ENCODE measurements at regions not wholly inside any gene's neighbourhood (a gene's known extent, or its start where the extent isn't known, plus 50 kb on each side); places are given as distances from the start of the nearest gene placed in this dataset.

DNA sequence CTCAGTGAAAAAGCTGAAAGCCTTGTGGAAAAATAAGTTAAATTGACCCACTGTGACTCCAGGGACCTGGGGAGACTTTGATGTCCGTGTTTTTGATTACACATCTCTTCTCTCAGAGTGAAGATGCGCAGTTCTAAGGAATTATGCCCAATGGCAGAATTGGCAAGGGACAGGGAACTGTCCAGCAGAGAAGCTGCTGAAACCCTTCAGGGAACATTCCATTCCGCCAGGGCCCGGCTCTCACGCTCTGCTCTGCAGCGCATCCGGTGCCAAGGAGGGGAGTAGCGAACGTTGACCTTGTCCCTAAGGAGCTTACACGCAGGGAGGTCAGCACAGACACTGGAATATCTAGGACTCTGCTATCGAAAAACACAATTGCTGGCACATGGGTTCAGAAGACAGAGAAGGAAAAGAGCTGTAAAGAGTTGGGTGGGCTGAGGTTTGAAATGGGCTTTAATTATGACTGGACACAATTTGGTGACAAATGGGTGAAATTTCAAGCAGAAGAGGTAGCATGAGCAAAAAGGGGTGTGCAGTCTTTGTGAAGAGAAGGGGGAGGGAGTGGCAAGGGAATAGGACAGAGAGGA lies 64.5 kb upstream of the B3GAT1 start:
- no peak for DNase-seq (ENCODE audit: low spot score)

GRCh38 chr11:134475951-134476350 lies 63.9 kb upstream of the B3GAT1 start:
- DNase-seq (ENCODE audit: low spot score) = no peak

GRCh38 chr11:134474942-134475341 lies 62.9 kb upstream of the B3GAT1 start:
- no peak for DNase-seq (ENCODE audit: low spot score)

DNA sequence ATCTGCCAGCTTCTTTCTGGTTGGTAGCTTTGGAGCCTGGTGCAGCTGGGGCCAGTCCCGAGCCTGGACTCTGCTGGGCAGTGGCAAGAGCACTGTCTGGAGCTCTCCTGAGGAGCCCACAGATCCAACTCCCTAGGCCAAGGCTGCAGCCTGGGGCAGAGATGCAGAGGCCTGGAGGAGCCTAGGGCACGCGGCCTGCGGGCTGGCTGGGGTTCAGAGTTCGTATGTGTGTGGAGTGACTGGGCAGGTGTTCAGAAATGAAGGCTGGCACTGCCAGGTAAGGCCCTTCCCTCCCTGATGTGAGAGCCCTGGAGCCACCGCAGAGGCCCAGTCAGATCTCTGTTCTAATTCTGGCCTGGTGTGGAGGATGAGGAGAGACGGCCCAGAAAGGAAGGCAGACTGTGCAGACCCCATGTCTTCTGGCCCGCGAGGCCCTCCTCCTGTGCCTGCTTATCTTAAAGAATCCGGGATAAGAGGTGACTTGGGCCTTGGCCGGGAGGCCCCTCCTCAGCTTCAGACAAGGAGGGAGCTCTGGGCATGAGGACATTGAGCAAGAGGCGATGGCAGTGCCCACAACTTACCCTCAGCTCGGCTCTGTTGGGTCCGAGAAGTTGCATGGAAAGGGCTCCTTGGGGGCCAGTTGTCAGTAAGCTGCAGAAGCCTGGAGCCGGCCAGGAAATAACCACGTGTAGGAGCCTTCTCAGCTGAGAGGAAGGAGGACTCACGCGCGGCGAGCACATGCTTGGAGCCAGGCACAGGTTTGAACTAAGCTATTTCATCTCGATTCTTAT lies 62.2 kb upstream of the B3GAT1 start:
- DNase-seq (ENCODE audit: low spot score) = no peak

DNA sequence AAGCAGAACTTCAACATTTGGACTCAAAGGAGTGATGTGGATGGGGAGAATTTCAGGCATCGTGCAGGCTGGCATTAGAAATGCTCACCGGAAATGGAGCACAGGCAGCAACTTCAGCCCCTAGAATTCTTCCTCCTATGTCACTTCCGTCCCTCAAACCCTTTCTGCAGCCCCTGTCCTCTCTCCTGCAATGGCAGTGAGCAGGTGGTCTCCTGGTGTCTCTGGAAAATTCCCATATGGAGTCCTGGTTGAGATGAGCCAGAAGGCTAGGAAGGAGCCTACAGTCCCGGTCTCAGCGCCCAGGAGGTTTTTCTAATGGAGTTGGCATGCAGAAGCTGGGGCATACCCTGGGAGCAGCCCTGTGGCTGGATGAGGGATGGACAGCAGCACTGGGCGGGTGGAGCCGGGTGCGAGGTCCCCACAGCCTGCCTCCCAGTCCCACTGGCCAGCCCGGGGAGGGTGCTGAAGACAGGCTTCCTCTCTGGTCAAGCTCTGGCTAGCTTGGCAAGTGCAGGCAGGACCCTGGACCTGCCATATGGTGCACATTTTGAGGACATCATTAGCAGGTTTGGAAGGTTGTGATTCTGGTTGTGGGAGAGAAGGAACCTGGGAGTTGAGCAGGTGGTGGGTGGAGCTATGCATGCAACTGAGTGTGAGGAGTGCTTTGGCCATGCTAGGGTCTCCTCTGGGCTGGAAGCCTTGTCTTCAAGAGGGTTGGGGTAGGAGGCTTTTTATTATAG lies 59.8 kb upstream of the B3GAT1 start:
- no peak for DNase-seq (ENCODE audit: low spot score)

DNA sequence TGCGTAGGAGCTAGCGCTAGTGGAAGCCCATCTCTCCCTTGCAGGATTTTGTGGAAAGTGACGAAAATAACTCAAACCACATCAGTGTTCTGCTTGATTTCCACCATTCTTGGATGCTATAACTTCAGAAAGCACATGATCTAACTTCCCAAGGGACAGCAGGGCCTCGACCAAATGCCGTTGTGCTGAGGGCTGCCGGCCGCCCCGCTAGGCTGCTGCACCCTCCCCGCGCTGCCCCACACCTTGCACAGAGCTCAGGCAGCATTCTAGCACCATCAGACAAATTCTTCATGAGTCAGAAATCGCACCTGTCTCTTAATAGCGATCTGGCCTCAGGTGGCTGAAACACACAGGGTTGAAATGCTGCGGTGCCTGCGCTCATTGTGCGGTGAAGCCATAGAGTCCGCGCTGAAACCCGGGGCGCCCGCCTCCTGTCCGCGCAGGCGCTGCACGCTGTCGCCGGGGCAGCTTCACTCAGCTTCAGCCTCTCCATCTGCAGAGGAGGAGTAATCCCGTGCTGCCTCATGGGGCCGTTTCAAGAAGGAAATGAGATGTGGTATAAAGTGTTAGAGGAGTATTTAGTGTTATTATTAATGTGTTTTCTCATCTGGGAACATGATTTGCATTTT lies 59.2 kb upstream of the B3GAT1 start:
- no peak for DNase-seq (ENCODE audit: low spot score)

DNA sequence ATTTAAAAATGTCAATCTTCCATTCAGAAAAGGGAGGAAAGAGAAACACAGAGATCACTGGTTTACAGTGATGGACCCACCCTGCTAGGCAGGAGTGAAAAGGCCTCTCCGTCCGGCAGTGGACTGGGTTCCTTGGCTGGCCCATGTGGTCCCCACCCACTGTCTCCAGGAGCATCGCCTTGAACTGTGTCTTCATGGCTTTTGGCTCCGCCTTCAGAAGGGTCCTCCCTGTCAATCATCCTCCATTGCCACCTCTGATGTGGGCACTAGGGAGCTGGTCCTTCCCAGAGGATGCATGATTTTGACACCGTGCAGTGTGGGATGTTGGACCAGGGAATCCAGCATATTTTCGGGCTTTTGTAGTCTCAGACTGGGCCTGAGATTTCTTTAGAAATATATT lies 58.2 kb upstream of the B3GAT1 start:
- no peak for DNase-seq (ENCODE audit: low spot score)

GRCh38 chr11:134469627-134470026 lies 57.6 kb upstream of the B3GAT1 start:
- no peak for DNase-seq (ENCODE audit: low spot score)

- no peak for DNase-seq (ENCODE audit: low spot score)
These were observed 56.8 kb upstream of the B3GAT1 start for GRCh38 chr11:134468796-134469195.

DNA sequence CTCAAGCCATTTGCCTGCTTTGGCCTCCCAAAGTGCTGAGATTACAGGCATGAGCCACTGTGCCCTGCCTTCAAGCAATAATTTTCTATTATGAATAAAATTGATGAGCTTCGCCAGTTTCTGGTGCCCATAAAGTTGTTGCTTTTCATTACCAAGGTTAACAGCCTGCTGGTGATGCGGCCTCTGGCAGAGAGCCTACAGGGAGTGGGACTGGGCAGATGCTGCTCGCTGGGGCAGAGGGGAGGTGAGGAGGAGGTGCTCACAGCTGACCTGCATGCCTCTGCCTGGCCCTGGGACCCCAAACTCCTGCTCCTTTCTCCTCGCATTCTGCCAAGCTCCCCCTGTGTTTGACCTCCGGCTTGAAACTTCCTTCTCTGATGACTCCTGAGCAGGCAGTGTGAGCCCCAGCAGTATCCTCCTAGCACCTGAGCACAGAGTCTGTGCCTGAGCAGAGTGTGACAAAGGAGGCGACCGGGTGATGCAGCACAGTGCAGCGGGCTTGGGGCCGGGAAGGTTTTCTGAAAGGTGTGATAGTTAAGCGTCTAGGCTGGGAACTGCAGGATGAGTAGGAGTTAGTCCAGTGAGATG lies 56.1 kb upstream of the B3GAT1 start:
- no peak for DNase-seq (ENCODE audit: low spot score)

DNA sequence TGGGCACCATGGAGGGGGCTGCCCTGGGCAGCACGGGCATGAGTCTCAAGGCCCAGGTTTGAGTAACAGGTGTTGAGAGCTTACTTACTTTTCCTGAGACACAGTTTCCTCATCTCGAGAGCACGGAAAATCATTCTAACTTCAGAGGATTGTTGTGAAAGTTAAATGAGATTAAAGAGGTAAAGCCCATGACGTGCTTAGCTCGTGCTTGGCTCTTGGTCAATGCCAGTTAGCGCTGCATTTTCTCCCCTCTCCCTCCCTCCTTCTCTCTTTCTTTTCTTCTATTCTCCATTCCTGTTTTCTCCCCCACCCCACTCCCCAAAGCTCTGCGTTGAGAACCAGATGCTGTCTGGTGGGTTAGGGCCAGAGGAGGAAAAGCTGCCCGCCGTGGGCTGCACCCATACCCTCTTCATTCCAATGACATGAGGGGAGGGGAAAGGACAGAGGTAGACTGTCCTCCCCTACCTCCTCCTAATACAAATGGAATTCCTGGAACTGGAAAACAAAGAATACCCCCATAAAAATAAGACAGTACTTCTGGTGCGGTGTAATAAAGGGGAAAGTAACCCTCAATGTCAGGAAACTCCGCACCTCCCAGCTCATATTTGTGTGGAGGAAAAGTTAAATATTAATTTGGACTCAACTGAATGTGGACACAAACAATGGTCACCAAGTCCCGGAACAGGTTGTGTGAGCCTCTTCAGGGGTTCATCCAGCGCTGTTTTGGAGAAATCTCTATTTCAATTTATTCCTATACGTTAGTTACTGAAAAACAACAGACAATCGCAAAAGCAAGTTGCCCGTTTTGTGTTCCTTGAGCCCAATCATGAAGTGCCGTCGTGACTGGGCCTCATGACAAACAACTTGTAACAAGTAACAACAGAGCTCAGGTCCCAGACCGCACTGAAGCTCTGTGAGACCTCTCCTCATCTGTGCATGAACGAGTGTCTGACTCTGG lies 54.8 kb upstream of the B3GAT1 start:
- DNase-seq (ENCODE audit: low spot score) = no peak

DNA sequence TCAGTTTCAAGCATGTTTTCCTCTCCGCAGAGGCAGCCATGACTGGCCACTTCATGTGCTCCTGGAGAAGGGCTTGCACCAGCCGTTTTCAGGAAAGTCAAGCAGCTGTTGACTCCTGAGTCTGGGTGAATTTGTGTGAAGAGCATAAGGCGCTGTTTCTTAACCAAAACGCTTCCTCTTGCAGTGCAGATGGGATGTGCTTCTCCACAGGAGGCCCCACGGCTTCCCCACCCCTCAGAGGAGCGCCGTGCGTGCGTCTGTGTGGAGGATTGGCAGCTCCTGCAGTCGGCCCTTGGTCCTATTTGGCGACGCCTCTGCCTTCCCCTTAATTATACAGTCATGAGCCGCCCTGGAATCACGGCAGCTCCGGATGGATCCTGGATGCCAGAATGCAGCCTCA lies 54.1 kb upstream of the B3GAT1 start:
- DNase-seq (ENCODE audit: low spot score) = no peak

- DNase-seq (ENCODE audit: low spot score) = no peak
These were observed 53.1 kb upstream of the B3GAT1 start for GRCh38 chr11:134464981-134465730.

DNA sequence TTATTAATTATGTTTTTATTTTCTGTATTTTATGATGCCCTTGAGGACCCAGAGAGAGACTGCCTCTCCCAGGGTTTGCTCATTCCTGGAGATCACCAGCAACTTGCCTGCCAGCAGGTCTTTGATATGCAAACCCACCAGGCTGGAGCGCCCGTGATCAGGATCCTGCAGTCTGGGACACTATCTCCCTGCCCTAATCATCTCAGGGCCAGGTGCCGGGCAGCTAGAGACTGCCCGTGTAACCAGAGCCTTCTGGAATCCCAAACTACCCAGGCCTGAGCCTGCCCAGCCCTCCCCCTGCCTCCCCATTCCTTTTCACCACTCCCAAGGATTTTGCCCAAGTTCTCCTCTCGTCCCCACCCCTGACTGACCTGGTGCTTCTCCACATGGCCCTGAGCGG lies 52.2 kb upstream of the B3GAT1 start:
- no peak for DNase-seq (ENCODE audit: low spot score)

GRCh38 chr11:134463716-134464115 lies 51.7 kb upstream of the B3GAT1 start:
- DNase-seq (ENCODE audit: low spot score) = no peak
